NK-92 treated with Interleukin-12 subunit alpha and Interleukin-12 subunit beta, amount 100 ng/mL, for 24 hours (cell line): ENCODE measurements at regions not wholly inside any gene's neighbourhood (a gene's known extent, or its start where the extent isn't known, plus 50 kb on each side); places are given as distances from the start of the nearest gene placed in this dataset.
"Not testable (repeated sequence)": the region's sequence is repeated elsewhere in the genome, so short reads cannot be mapped to it uniquely, and the experiment has no call there.

Experiments
- DNase-seq: peaks from one replicate; lab custom pipeline; 2025; lab: John Stamatoyannopoulos, UW

GRCh38 chr9:15033316-15033715, 123.1 kb upstream of the FREM1 start:
- DNase-seq = no peak

DNA sequence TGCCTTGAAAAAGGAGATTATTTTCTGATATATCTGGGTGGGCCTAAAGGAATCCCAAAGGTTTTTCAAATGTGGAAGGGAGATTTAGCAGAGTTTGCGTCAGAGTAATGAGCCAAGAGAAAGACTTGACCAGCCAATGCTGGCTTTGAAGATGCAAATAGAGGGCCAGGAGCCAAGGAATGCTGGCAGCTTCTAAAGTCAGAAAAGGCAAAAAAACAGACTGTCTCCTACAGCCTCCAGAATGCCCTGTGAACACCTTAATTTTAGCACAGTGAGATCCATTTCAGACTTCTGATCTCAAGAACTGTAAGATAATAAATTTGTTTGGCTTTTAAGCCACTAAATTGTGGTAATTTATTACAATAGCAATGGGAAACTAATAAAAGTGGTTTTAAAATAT, 122.6 kb upstream of the FREM1 start:
- DNase-seq = no peak

DNA sequence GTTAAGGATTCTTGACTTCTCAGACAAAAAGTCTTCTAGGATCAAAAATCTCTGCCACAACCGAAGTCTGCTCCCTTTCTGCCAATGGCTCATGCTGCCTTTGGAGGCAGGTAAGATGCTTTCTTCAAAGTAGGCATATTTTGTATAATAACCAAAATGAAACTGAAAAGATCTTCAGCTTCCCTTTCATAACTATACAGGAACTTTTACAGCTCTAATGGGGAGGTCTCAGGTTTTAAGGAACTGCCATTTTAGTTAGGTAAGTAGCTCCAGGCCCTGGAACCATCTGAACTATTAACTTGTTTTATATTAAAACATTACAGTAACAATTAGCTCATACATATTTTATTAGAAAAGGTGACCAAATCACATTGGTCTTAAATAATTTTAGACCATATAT, 110.9 kb upstream of the FREM1 start:
- no peak for DNase-seq

GRCh38 chr9:15018096-15018637, 107.9 kb upstream of the FREM1 start:
- DNase-seq = no peak

DNA sequence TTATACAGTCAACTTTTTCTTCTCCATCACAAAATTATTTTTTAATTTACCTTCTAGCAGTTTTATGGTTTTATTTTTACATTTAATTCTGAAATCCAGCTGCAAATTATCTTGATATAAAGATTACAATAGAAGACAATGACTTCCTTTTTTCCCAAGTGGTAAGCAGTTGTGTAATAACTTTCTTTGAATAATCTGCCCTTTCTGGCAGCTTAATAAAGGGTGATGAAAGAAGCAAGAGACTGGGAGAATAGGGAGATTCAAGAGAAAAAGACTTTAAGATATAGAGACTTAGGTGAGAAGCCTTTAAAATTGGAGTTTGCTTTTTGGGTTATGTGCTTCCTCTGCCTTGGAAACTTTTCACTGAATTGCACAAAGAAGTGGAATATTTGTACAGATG, 100.4 kb upstream of the FREM1 start:
- DNase-seq = no peak

DNA sequence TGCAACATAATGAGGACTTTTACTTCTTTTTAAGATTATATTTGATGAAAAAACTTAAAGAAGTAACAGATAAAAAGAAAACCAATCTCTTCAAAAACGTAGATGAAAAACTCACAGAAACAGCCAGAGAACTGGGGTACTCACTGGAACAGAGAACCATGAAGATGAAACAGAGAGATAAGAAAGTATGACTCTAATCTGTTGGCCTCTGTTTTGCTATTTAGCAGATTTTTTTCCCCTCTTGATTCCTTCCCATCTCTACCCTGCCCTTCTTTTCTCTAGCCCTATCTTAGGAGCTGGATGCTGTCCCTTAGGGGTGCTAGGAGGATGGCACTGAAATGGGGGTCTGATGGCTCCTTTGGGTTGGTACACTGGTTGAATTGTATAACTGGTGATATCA, 97.5 kb upstream of the FREM1 start:
- DNase-seq = no peak

GRCh38 chr9:14994738-14995137, 84.5 kb upstream of the FREM1 start:
- DNase-seq = no peak

DNA sequence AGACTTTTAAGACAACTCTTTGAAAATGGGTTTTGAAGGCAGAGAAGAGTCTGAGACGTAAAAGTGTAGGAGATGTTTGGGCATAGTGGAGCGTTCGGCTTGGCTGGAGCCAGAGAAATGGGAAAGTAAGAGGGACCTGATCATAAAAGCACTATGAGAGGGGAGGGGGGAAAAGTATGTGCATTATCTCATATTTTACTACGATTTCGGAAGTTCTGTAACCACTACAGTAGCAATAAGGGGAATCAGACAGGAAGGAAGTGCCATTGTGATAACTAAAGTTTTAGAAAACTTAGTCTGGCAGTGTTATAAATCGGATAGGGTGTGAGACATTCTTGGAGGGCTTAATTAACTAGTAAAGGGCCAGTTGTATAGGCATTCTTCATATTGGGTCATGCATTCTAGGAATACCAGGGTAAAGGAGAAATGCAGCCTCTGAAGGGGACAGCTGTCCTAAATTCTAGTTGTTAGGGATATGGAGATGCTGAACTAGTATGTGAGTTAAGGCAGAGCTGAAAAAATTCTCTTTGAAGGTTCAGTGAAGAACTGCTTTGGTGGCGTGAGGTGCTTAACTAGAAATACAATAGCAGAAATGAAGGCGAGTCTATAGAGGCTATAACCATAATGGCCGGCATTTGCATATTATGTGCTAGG, 83.8 kb upstream of the FREM1 start:
- DNase-seq = no peak

- no peak for DNase-seq
These were observed 83.0 kb upstream of the FREM1 start for GRCh38 chr9:14993061-14993800.

GRCh38 chr9:14992516-14992915, 82.3 kb upstream of the FREM1 start:
- no peak for DNase-seq

GRCh38 chr9:14992081-14992480, 81.9 kb upstream of the FREM1 start:
- DNase-seq = no peak

GRCh38 chr9:14990647-14991046, 80.4 kb upstream of the FREM1 start:
- DNase-seq = not testable (repeated sequence)

DNA sequence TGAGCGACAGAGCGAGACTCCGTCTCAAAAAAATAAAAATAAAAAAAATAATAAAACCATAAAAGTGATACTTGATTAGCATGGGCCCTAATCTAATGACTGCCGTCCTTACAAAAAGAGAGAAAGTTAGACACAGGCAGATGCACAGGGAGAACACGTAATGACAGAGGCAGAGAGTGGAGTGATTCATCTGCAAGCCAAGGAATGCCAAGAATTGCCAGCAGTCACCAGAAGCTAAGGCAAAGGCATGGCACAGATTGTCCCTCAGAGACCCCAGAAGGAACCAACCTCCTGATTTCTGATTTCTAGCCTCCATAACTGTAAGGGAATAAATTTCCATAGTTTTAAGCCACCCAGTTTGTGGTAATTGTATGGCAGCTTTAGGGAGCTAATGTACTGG, 79.6 kb upstream of the FREM1 start:
- DNase-seq = no peak

DNA sequence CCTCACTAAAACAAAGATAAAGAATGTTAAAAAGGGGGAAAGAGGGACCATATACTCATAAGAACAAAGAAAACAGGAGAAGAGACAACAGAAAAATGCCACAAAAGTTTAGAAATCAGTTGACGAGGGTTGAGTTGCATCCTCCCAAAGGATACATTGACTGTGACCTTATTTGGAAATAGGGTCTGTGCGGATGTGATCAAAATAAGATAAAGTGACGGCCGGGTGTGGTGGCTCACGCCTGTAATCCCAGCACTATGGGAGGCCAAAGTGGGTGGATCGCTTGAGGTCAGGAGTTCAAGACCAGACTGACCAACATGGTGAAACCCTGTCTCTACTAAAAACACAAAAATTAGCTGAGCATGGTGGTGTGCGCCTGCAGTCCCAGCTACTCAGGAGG, 79.1 kb upstream of the FREM1 start:
- DNase-seq = not testable (repeated sequence)

DNA sequence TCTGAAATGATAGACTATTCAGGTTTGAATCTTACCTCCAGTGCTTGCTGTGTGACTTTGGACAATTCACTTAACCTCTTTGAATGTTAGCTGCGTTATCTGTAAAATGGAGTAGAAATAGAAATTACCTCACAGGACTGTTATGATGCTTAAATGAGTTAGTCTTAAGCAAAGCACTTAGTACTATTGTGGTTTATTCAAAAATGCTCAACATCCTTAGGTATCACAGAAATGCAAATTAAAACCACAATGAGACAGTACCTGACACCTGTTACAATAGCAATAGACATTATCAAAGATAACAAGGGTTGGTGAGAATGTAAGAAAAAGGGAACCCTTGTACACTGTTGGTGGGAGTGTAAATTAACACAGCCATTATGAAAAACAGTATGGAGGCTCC, 77.6 kb upstream of the FREM1 start:
- DNase-seq = no peak

DNA sequence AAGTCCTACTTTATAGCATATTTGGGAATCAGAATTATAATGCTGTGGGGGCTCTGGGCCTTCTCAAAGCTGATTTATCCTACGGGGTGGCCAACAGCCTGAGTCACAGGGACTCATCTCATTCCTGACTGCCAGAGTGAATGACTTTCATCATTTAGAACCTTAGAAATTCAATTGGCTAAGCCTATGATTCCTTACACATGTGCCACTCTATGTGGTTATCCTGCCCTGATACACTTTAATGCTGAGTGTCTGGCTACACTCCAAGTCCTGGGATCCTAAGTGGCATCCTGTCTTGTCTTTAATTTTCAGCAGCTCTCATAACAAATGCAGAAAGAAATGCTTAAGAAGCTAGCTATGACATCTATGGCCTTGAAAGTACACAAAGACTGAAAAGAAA, 75.2 kb upstream of the FREM1 start:
- no peak for DNase-seq

DNA sequence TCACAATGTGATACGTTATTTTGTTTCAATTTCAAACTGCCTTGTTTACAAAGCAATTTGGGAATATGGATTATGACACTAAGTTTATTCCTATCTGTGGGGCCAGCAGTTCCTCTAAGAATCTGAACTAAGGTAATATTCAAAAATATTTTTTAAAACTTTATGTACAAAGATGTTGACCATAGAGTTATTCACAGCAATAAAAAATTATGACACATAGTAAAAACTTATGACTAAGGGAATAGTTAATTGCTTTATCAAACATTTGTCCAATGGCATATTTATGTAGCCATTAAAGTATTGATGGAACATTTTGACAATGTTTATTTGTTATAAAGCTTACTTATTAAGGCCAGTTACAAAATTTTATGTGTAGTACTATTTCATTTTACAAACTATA, 73.4 kb upstream of the FREM1 start:
- no peak for DNase-seq

GRCh38 chr9:14981291-14981950, 71.2 kb upstream of the FREM1 start:
- no peak for DNase-seq

- DNase-seq = no peak
These were observed 68.1 kb upstream of the FREM1 start for GRCh38 chr9:14978022-14979000.

GRCh38 chr9:14967450-14968321, 57.5 kb upstream of the FREM1 start:
- DNase-seq = no peak
